PFSK-1 (cell line): ENCODE measurements at regions not wholly inside any gene's neighbourhood (a gene's known extent, or its start where the extent isn't known, plus 50 kb on each side); places are given as distances from the start of the nearest gene placed in this dataset.

Experiments
- FOXP2 ChIP-seq: optimal IDR thresholded peaks from 2 replicates; pipeline ENCODE3; 2011; ENCODE audit warnings: borderline replicate concordance, control low read depth, inconsistent platforms; ENCODE audit not compliant: insufficient read depth; ENCODE audit errors: extremely low read length, extremely low read depth
- POLR2AphosphoS5 ChIP-seq: IDR thresholded peaks from 2 replicates; pipeline ENCODE4 v1.6.1; 2012; ENCODE audit warnings: low read depth, mild to moderate bottlenecking, control low read depth, low read length, moderate library complexity
- REST ChIP-seq, 2 experiments: IDR thresholded peaks; 2 replicates each; pipeline versions ENCODE4 v1.6.1 to v1.8.0; 2011 to 2012; ENCODE audit warnings: low read depth in 2 of 2, low read length in 2 of 2, control low read depth in 1 of 2, inconsistent platforms in 1 of 2, mild to moderate bottlenecking in 1 of 2, moderate library complexity in 1 of 2; ENCODE audit not compliant: insufficient read depth in 1 of 2
- SIN3A ChIP-seq: IDR thresholded peaks from 2 replicates; pipeline ENCODE4 v1.6.1; 2012; ENCODE audit warnings: mild to moderate bottlenecking, low read length, moderate library complexity, borderline replicate concordance; ENCODE audit not compliant: insufficient read depth
- TAF1 ChIP-seq: IDR thresholded peaks from 2 replicates; pipeline ENCODE4 v1.6.1; 2012; ENCODE audit warnings: low read length, control low read depth, borderline replicate concordance; ENCODE audit not compliant: insufficient read depth

DNA sequence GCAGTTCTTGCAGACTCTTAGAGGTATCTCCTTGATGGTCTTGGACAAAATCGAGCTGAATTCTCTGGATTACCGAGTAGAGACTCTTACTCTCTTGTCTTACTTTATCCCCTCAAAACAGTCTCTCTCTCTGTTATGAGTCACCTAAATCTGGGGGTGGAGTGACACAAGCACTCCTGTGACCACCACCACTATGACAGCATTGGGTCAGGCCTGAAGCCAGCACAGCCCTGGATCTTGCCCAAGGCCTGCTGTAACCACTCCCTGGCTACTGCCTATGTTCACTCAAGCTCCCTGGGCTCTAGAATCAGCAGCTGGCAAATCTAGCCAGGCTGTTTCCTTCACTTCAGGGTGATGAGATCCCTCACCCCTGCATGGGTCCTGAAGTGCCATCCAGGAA is 662.5 kb downstream of the LUZP2 start:
- no peak for TF ChIP-seq REST (IDR thresholded peaks at IDR 0.05; ENCODE audit: insufficient read depth in 1 of 2, low read depth in 2 of 2, low read length in 2 of 2)
- TF ChIP-seq TAF1, result no peak
- no peak for TF ChIP-seq POLR2AphosphoS5
- TF ChIP-seq SIN3A, result no peak
- no peak for TF ChIP-seq FOXP2

DNA sequence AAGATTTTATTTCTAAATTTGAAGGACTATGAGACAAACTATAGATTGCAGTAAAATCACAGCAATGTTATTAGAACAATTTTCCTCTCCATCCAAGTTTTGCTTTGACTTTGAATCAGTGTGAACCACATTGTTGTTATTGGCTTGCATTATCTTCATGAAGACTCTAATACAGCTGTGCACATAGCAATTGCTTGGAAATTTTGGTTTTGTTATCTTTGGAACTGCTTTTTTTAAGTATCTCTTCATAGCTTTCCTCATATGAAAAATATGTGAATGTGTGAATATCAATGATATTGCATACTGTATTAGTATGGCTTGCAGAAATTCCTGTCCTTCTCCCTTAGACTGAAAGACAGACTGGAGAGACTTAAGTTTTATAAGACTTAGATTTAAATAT is 666.6 kb downstream of the LUZP2 start:
- TF ChIP-seq TAF1 (no peak), SIN3A (no peak), POLR2AphosphoS5 (no peak), FOXP2 (no peak), REST (IDR thresholded peaks at IDR 0.05; ENCODE audit: insufficient read depth in 1 of 2, low read depth in 2 of 2, low read length in 2 of 2) (no peak)

DNA sequence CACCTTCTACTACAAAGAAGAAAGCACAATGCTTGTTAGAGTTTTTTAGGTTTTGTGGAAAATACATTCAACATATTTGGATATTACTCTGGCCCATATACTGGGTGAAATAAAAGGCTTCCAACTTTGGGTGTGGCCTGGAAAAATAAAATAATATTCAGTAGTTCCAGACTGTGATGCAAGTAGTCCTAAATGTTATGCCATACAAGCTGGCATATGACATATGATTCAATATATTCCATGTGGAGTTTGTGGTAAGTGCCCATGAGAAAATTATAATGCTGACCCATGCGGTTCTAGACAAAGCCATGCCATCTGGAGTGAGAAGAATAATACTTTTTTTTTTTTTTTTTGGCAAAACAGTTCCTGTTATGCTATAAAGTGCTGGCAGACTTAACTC is 683.3 kb downstream of the LUZP2 start:
- TF ChIP-seq SIN3A (no peak), REST (IDR thresholded peaks at IDR 0.05; ENCODE audit: insufficient read depth in 1 of 2, low read depth in 2 of 2, low read length in 2 of 2) (no peak), FOXP2 (no peak), TAF1 (no peak), POLR2AphosphoS5 (no peak)

GRCh38 chr11:25183411-25183810 is 686.6 kb downstream of the LUZP2 start:
- TF ChIP-seq FOXP2 (no peak), SIN3A (no peak), REST (IDR thresholded peaks at IDR 0.05; ENCODE audit: insufficient read depth in 1 of 2, low read depth in 2 of 2, low read length in 2 of 2) (no peak), POLR2AphosphoS5 (no peak), TAF1 (no peak)

- no peak for TF ChIP-seq SIN3A
Observed at GRCh38 chr11:25197515-25197914, 700.7 kb downstream of the LUZP2 start.
